Uterus (tissue), 2 donors: ENCODE measurements at regions not wholly inside any gene's neighbourhood (a gene's known extent, or its start where the extent isn't known, plus 50 kb on each side); places are given as distances from the start of the nearest gene placed in this dataset.

Experiments
- POLR2A ChIP-seq, 2 donors: fragments of 450-650 bp; IDR thresholded peaks; one replicate each; pipeline ENCODE4 v1.6.1; 2016; ENCODE audit warnings: antibody characterized with exemption in 2 of 2, mild to moderate bottlenecking in 1 of 2, moderate library complexity in 1 of 2
- TF ChIP-seq, protein P1 (sequence below), 4 experiments: fragments of 200-600 bp in 2 of 4; fragments of 450-650 bp in 2 of 4; sonication (generic) in 2 of 4; IDR thresholded peaks; one replicate each; pipeline ENCODE4 v1.5.1; 2016 to 2019; ENCODE audit warnings: antibody characterized with exemption in 4 of 4, mild to moderate bottlenecking in 2 of 4, moderate library complexity in 1 of 4

DNA sequence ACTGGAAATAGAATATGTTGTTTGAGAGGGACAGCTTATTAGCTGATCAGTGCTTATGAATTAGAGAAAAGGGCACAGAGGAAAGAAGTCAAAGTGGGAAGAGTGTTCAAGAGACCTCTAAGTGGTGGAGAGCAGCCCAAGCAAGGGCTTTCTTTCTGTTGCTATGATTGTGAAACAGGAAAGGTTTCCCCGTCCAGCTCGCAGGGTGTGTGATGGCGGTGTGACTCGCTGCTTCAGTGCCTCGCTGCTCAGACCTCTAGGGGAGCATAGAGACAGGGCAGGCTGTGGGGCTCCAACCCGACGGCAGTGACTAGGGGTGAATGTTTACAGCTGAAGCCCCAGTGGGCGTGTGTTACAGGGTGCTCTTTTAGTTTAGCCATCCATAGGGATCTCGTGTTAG lies 166.5 kb upstream of the COPS8 start:
- TF ChIP-seq, protein P1, sequence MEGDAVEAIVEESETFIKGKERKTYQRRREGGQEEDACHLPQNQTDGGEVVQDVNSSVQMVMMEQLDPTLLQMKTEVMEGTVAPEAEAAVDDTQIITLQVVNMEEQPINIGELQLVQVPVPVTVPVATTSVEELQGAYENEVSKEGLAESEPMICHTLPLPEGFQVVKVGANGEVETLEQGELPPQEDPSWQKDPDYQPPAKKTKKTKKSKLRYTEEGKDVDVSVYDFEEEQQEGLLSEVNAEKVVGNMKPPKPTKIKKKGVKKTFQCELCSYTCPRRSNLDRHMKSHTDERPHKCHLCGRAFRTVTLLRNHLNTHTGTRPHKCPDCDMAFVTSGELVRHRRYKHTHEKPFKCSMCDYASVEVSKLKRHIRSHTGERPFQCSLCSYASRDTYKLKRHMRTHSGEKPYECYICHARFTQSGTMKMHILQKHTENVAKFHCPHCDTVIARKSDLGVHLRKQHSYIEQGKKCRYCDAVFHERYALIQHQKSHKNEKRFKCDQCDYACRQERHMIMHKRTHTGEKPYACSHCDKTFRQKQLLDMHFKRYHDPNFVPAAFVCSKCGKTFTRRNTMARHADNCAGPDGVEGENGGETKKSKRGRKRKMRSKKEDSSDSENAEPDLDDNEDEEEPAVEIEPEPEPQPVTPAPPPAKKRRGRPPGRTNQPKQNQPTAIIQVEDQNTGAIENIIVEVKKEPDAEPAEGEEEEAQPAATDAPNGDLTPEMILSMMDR (IDR thresholded peaks at IDR 0.05) = no peak
- TF ChIP-seq POLR2A (IDR thresholded peaks at IDR 0.05) = no peak
